B cell (primary cell): ENCODE measurements at regions not wholly inside any gene's neighbourhood (a gene's known extent, or its start where the extent isn't known, plus 50 kb on each side); places are given as distances from the start of the nearest gene placed in this dataset.

ENCODE experiments used
- ATAC-seq: fragments of 200-7000 bp; cut with Tn5 transposase; one replicate; pipeline ENCODE4 v1.10.0; 2021; ENCODE audit warnings: low read depth, mild to moderate bottlenecking, moderate number of reproducible peaks, moderate library complexity
- CTCF ChIA-PET: fragments of 350-600 bp; sonication (Branson Sonifier 250); formaldehyde crosslinking; loops from one replicate; lab custom pipeline; 2021; ENCODE audit warnings: antibody characterized with exemption, inconsistent platforms; lab: Charles Lee
- POLR2A ChIA-PET: fragments of 350-600 bp; sonication (Branson Sonifier 250); formaldehyde crosslinking; loops from one replicate; lab custom pipeline; 2021; ENCODE audit warnings: antibody characterized with exemption; lab: Charles Lee
- DNase-seq: peaks from one replicate; pipeline ENCODE4 v3.0.0; 2013
- H2AFZ ChIP-seq: 2 replicates; pipeline ENCODE4 v1.6.1; 2012; ENCODE audit warnings: mild to moderate bottlenecking, low read depth, low read length; ENCODE audit not compliant: insufficient read depth, poor library complexity, severe bottlenecking
- H3K27ac ChIP-seq, 2 donors: 1 replicate in 1 of 2; 2 replicates in 1 of 2; pipeline ENCODE4 v1.5.1; 2012 to 2013; ENCODE audit warnings: low read length in 2 of 2, mild to moderate bottlenecking in 2 of 2, moderate library complexity in 1 of 2
- H3K27me3 ChIP-seq, 4 experiments: fragments of 200-600 bp in 1 of 4; sonication (generic) in 1 of 4; replicated peaks in 1 of 4; 1 replicate in 2 of 4; 2 replicates in 2 of 4; pipeline versions ENCODE4 v1.6.1 to v1.7.0; 2013 to 2016; ENCODE audit warnings: low read length in 3 of 4, mild to moderate bottlenecking in 2 of 4, mixed read lengths in 1 of 4, moderate library complexity in 1 of 4; ENCODE audit not compliant: insufficient read depth in 4 of 4, control insufficient read depth in 3 of 4; ENCODE audit errors: control extremely low read depth in 1 of 4
- H3K36me3 ChIP-seq, 2 experiments: replicated peaks in 1 of 2; 1 replicate in 1 of 2; 2 replicates in 1 of 2; pipeline versions ENCODE4 v1.6.1 to v1.7.1; 2013; ENCODE audit warnings: low read length in 1 of 2; ENCODE audit not compliant: insufficient read depth in 2 of 2, control insufficient read depth in 1 of 2; ENCODE audit errors: control extremely low read depth in 1 of 2, extremely low read depth in 1 of 2
- H3K4me1 ChIP-seq, 2 donors: fragments of 200-600 bp in 1 of 2; sonication (generic) in 1 of 2; 1 replicate in 1 of 2; 2 replicates in 1 of 2; pipeline versions ENCODE4 v1.5.1 to v1.6.1; 2013 to 2017; ENCODE audit warnings: low read length in 2 of 2; ENCODE audit not compliant: control insufficient read depth in 2 of 2, insufficient read depth in 2 of 2
- H3K4me2 ChIP-seq: replicated peaks from 2 replicates; pipeline ENCODE3; 2012; ENCODE audit warnings: mild to moderate bottlenecking, low read depth, low read length; ENCODE audit not compliant: poor library complexity, severe bottlenecking
- H3K4me3 ChIP-seq, 5 experiments: fragments of 200-600 bp in 1 of 5; sonication (generic) in 1 of 5; 1 replicate in 3 of 5; 2 replicates in 2 of 5; pipeline versions ENCODE4 v1.5.1 to v1.7.0; 2011 to 2016; ENCODE audit warnings: low read length in 4 of 5, mild to moderate bottlenecking in 4 of 5, low read depth in 2 of 5, control low read depth in 1 of 5, moderate library complexity in 1 of 5; ENCODE audit not compliant: insufficient read depth in 1 of 5; ENCODE audit errors: control extremely low read depth in 1 of 5, extremely low read depth in 1 of 5
- H3K79me2 ChIP-seq: fragments of 200-600 bp; sonication (generic); one replicate; pipeline ENCODE4 v1.6.0; 2016; ENCODE audit warnings: low read length; ENCODE audit not compliant: control insufficient read depth, insufficient read depth
- H3K9ac ChIP-seq: fragments of 200-600 bp; sonication (generic); 2 replicates; pipeline ENCODE4 v1.6.1; 2017; ENCODE audit warnings: mild to moderate bottlenecking, low read length, moderate library complexity
- H3K9me3 ChIP-seq, 3 donors: one replicate each; pipeline versions ENCODE4 v1.6.1 to v1.7.1; 2013; ENCODE audit warnings: low read length in 2 of 3; ENCODE audit not compliant: control insufficient read depth in 2 of 3, insufficient read depth in 1 of 3; ENCODE audit errors: control extremely low read depth in 1 of 3
- H4K20me1 ChIP-seq: 2 replicates; pipeline ENCODE4 v1.6.0; 2012; ENCODE audit warnings: mild to moderate bottlenecking, low read length; ENCODE audit not compliant: insufficient read depth, control insufficient read depth, poor library complexity, severe bottlenecking
- H3K27ac Mint-ChIP-seq: one replicate; pipeline ENCODE4 v1.8.0; 2021; ENCODE audit warnings: mixed read lengths
- H3K27me3 Mint-ChIP-seq: one replicate; pipeline ENCODE4 v1.8.0; 2021; ENCODE audit warnings: mixed read lengths
- H3K4me1 Mint-ChIP-seq: one replicate; pipeline ENCODE4 v1.8.0; 2021; ENCODE audit warnings: mixed read lengths
- H3K4me3 Mint-ChIP-seq: one replicate; pipeline ENCODE4 v1.8.0; 2021; ENCODE audit warnings: mixed read lengths
- H3K9me3 Mint-ChIP-seq: one replicate; pipeline ENCODE4 v1.8.0; 2022; ENCODE audit warnings: mixed read lengths; ENCODE audit not compliant: insufficient read depth
- EZH2 ChIP-seq: IDR thresholded peaks from 2 replicates; pipeline ENCODE4 v1.6.1; 2012; ENCODE audit warnings: borderline replicate concordance, low read depth, mild to moderate bottlenecking, moderate library complexity, low read length; ENCODE audit not compliant: insufficient read depth, poor library complexity, severe bottlenecking
- WGBS: methylation state at CpG from one replicate; pipeline ENCODE4 v1.1.5; 2013; ENCODE audit warnings: missing lambda C conversion rate; ENCODE audit not compliant: insufficient coverage; 5-methylcytosine and 5-hydroxymethylcytosine counted together
- intact Hi-C: fragments of 100-400 bp; cut with micrococcal nuclease; formaldehyde crosslinking; loops from one replicate; pipeline ENCODE4 v1.10.0; 2022
- TF ChIP-seq, protein P1 (sequence below): fragments of 200-600 bp; IDR thresholded peaks from one replicate; pipeline ENCODE4 v1.8.0; 2022; ENCODE audit warnings: antibody characterized with exemption, mild to moderate bottlenecking

GRCh38 chr1:218964471-218965185 lies 209.1 kb upstream of the LYPLAL1 start:
- no peaks in the 10 kb centered on the region for H4K20me1 ChIP-seq
- H3K4me3 Mint-ChIP-seq: no peak overlapping the region

GRCh38 chr1:218965821-218966220 lies 207.9 kb upstream of the LYPLAL1 start:
- Histone ChIP-seq H3K27ac (no peak overlapping the region), H3K9me3 (no peaks in the 10 kb centered on the region), H2AFZ (no peak overlapping the region), H3K4me2 (no peak overlapping the region), H3K27me3 (no peaks in the 10 kb centered on the region), H4K20me1 (no peaks in the 10 kb centered on the region), H3K4me3 (no peak overlapping the region), H3K4me1 (no peaks in the 10 kb centered on the region), H3K9ac (no peak overlapping the region), H3K79me2 (no peaks in the 10 kb centered on the region), H3K36me3 (no peaks in the 10 kb centered on the region)
- ATAC-seq (no peak), DNase-seq (no peak)
- POLR2A ChIA-PET: no interaction called here
- Mint-ChIP-seq H3K4me1 (no peaks in the 10 kb centered on the region), H3K27ac (no peak overlapping the region), H3K27me3 (no peaks in the 10 kb centered on the region), H3K4me3 (no peak overlapping the region), H3K9me3 (no peaks in the 10 kb centered on the region)
- CTCF ChIA-PET: no interaction called here
- intact Hi-C loops: no loop called here
- WGBS: no CpG with 5 or more reads among the region's 1 CpG
- no peak for TF ChIP-seq EZH2
- TF ChIP-seq, protein P1, sequence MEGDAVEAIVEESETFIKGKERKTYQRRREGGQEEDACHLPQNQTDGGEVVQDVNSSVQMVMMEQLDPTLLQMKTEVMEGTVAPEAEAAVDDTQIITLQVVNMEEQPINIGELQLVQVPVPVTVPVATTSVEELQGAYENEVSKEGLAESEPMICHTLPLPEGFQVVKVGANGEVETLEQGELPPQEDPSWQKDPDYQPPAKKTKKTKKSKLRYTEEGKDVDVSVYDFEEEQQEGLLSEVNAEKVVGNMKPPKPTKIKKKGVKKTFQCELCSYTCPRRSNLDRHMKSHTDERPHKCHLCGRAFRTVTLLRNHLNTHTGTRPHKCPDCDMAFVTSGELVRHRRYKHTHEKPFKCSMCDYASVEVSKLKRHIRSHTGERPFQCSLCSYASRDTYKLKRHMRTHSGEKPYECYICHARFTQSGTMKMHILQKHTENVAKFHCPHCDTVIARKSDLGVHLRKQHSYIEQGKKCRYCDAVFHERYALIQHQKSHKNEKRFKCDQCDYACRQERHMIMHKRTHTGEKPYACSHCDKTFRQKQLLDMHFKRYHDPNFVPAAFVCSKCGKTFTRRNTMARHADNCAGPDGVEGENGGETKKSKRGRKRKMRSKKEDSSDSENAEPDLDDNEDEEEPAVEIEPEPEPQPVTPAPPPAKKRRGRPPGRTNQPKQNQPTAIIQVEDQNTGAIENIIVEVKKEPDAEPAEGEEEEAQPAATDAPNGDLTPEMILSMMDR: no peak

More at GRCh38 chr1:218964471-218965185, 209.1 kb upstream of the LYPLAL1 start:
- Histone ChIP-seq H3K79me2 (no peaks in the 10 kb centered on the region), H2AFZ (no peak overlapping the region), H3K9ac (no peak overlapping the region), H3K9me3 (no peaks in the 10 kb centered on the region), H3K36me3 (no peaks in the 10 kb centered on the region), H3K4me3 (no peak overlapping the region), H3K4me1 (no peaks in the 10 kb centered on the region), H3K4me2 (no peak overlapping the region), H3K27ac (no peak overlapping the region), H3K27me3 (peaks cover 0 to 4% (median 0%) of the 10 kb centered on the region in 4 experiments)
- ChIA-PET POLR2A (no interaction called here), CTCF (no interaction called here)
- no peaks in the 10 kb centered on the region for H3K9me3 Mint-ChIP-seq
- TF ChIP-seq, protein P1: no peak
- TF ChIP-seq EZH2: no peak
- H3K27ac Mint-ChIP-seq: no peak overlapping the region
- no peak for DNase-seq
- 86% methylated on average over 5 of the region's 7 CpGs for WGBS
- no peaks in the 10 kb centered on the region for H3K27me3 Mint-ChIP-seq
- intact Hi-C loops: no loop called here
- H3K4me1 Mint-ChIP-seq: no peaks in the 10 kb centered on the region
- no peak for ATAC-seq
